ENCODE measurements at regions not wholly inside any gene's neighbourhood (a gene's known extent, or its start where the extent isn't known, plus 50 kb on each side); places are given as distances from the start of the nearest gene placed in this dataset.
"Not testable (repeated sequence)": the region's sequence is repeated elsewhere in the genome, so short reads cannot be mapped to it uniquely, and the experiment has no call there.

GRCh38 chr14:25699981-25700380, 650.0 kb upstream of the STXBP6 start:
- no peak for DNase-seq (ENCODE audit: low read depth)

GRCh38 chr14:25698111-25698510, 648.2 kb upstream of the STXBP6 start:
- DNase-seq (ENCODE audit: low read depth), result no peak

- DNase-seq (ENCODE audit: low read depth), result no peak
These were observed 646.2 kb upstream of the STXBP6 start for GRCh38 chr14:25696176-25696575.

- no peak for DNase-seq (ENCODE audit: low read depth)
These were observed 635.1 kb upstream of the STXBP6 start for GRCh38 chr14:25685004-25685403.

- DNase-seq (ENCODE audit: low read depth), result no peak
These were observed 631.0 kb upstream of the STXBP6 start for GRCh38 chr14:25680934-25681333.

GRCh38 chr14:25680511-25680910, 630.6 kb upstream of the STXBP6 start:
- DNase-seq (ENCODE audit: low read depth), result not testable (repeated sequence)

- no peak for DNase-seq (ENCODE audit: low read depth)
These were observed 627.2 kb upstream of the STXBP6 start for GRCh38 chr14:25677111-25677510.

- no peak for DNase-seq (ENCODE audit: low read depth)
These were observed 617.4 kb upstream of the STXBP6 start for GRCh38 chr14:25667387-25667786.

- DNase-seq (ENCODE audit: low read depth), result no peak
These were observed 616.9 kb upstream of the STXBP6 start for GRCh38 chr14:25666877-25667276.

- DNase-seq (ENCODE audit: low read depth), result no peak
These were observed 609.0 kb upstream of the STXBP6 start for GRCh38 chr14:25658988-25659387.

GRCh38 chr14:25630447-25630846, 580.5 kb upstream of the STXBP6 start:
- DNase-seq (ENCODE audit: low read depth), result no peak

- DNase-seq (ENCODE audit: low read depth), result no peak
These were observed 579.0 kb upstream of the STXBP6 start for GRCh38 chr14:25628978-25629377.

- no peak for DNase-seq (ENCODE audit: low read depth)
These were observed 578.4 kb upstream of the STXBP6 start for GRCh38 chr14:25628390-25628789.

- no peak for DNase-seq (ENCODE audit: low read depth)
These were observed 577.0 kb upstream of the STXBP6 start for GRCh38 chr14:25626986-25627385.

GRCh38 chr14:25622763-25623162, 572.8 kb upstream of the STXBP6 start:
- no peak for DNase-seq (ENCODE audit: low read depth)

- DNase-seq (ENCODE audit: low read depth), result no peak
These were observed 570.6 kb upstream of the STXBP6 start for GRCh38 chr14:25620515-25620914.

GRCh38 chr14:25615174-25615573, 565.2 kb upstream of the STXBP6 start:
- DNase-seq (ENCODE audit: low read depth), result no peak

- DNase-seq (ENCODE audit: low read depth), result no peak
These were observed 557.2 kb upstream of the STXBP6 start for GRCh38 chr14:25607192-25607591.

- no peak for DNase-seq (ENCODE audit: low read depth)
These were observed 552.2 kb upstream of the STXBP6 start for GRCh38 chr14:25602106-25602505.

- no peak for DNase-seq (ENCODE audit: low read depth)
These were observed 538.8 kb upstream of the STXBP6 start for GRCh38 chr14:25588751-25589150.

- no peak for DNase-seq (ENCODE audit: low read depth)
These were observed 524.8 kb upstream of the STXBP6 start for GRCh38 chr14:25574628-25575325.

- DNase-seq (ENCODE audit: low read depth), result no peak
These were observed 520.5 kb upstream of the STXBP6 start for GRCh38 chr14:25570483-25570882.

GRCh38 chr14:25557466-25557865, 507.5 kb upstream of the STXBP6 start:
- DNase-seq (ENCODE audit: low read depth), result no peak

GRCh38 chr14:25552826-25553225, 502.9 kb upstream of the STXBP6 start:
- DNase-seq (ENCODE audit: low read depth), result no peak

Data from stimulated activated CD4-positive, alpha-beta T cell treated with anti-CD3 and anti-CD28 coated beads, Interleukin-2, amount 100 ng/mL, for 4 hours (primary cell).